ENCODE measurements at regions not wholly inside any gene's neighbourhood (a gene's known extent, or its start where the extent isn't known, plus 50 kb on each side); places are given as distances from the start of the nearest gene placed in this dataset.

DNA sequence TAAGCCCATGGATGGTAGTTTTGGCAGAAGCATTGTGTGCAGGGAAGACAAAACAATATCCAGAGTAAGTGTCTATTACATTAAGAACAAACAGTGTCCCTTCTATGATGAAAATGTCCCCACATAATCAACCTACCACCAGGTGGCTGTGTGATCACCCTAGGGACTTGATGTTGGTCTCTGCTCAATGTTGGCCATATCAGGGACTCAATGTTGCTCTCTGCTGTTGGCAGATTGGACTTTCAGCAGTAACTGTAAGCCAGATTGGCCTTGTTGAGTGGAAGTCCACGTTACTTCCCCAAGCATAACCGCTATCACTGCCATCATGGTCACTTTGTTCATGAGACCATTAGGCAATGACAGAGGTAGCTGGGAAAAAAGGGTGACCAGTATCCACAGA lies 52.8 kb upstream of the PRSS3 start:
- no peak overlapping the region for H3T11ph ChIP-seq (ENCODE audit: low read length)
- no peak overlapping the region for H3K14ac ChIP-seq (ENCODE audit: insufficient read depth, low read length)
- H3K4ac ChIP-seq (ENCODE audit: low read depth, low read length), result no peak overlapping the region
- H2AK5ac ChIP-seq (ENCODE audit: insufficient read length, low read length), result no peak overlapping the region
- no peaks in the 10 kb centered on the region for H3K23me2 ChIP-seq (ENCODE audit: insufficient read length, low read depth, low read length, poor library complexity, severe bottlenecking)
- H2AFZ ChIP-seq (ENCODE audit: low read length), result no peak overlapping the region
- H3K36me3 Mint-ChIP-seq (ENCODE audit: insufficient read depth in 1 of 3, low read depth in 3 of 3), result no peaks in the 10 kb centered on the region
- no peaks in the 10 kb centered on the region for H3K4me1 ChIP-seq (ENCODE audit: insufficient read depth, low read length)
- no peak overlapping the region for H3K4me3 Mint-ChIP-seq
- H3K27ac ChIP-seq (ENCODE audit: insufficient read length, low read depth, low read length), result no peak overlapping the region
- H3K27ac Mint-ChIP-seq, result no peak overlapping the region
- no peak overlapping the region for H2BK20ac ChIP-seq (ENCODE audit: low read depth, low read length, poor library complexity, severe bottlenecking)
- no peak overlapping the region for H4K91ac ChIP-seq (ENCODE audit: insufficient read length, low read depth, low read length)
- no CpG with 5 or more reads among the region's 2 CpGs for WGBS (ENCODE audit: extremely low coverage, insufficient read length, low lambda C conversion rate)
- no peak overlapping the region for H2BK15ac ChIP-seq (ENCODE audit: low read depth, low read length)
- H4K5ac ChIP-seq (ENCODE audit: insufficient read length, low read depth, low read length), result no peak overlapping the region
- H3K27me3 Mint-ChIP-seq (ENCODE audit: low read depth), result no peaks in the 10 kb centered on the region; the same call in 1 of the 2 replicates
- H4K8ac ChIP-seq (replicated peaks; ENCODE audit: insufficient read length, low read depth, low read length), result no peak overlapping the region
- H2BK5ac ChIP-seq (ENCODE audit: insufficient read length, low read length), result no peak overlapping the region
- peaks cover 2 to 3% of the 10 kb centered on the region in 2 experiments for H3K4me1 Mint-ChIP-seq
- no peak overlapping the region for H3K9ac ChIP-seq (ENCODE audit: extremely low read depth, insufficient read length, low read length)
- TF ChIP-seq, protein P1, sequence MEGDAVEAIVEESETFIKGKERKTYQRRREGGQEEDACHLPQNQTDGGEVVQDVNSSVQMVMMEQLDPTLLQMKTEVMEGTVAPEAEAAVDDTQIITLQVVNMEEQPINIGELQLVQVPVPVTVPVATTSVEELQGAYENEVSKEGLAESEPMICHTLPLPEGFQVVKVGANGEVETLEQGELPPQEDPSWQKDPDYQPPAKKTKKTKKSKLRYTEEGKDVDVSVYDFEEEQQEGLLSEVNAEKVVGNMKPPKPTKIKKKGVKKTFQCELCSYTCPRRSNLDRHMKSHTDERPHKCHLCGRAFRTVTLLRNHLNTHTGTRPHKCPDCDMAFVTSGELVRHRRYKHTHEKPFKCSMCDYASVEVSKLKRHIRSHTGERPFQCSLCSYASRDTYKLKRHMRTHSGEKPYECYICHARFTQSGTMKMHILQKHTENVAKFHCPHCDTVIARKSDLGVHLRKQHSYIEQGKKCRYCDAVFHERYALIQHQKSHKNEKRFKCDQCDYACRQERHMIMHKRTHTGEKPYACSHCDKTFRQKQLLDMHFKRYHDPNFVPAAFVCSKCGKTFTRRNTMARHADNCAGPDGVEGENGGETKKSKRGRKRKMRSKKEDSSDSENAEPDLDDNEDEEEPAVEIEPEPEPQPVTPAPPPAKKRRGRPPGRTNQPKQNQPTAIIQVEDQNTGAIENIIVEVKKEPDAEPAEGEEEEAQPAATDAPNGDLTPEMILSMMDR (conservative IDR thresholded peaks at IDR 0.05), result peak; percentile 40; the same call in 2 of the 3 replicates
- no peak overlapping the region for H3K56ac ChIP-seq (ENCODE audit: insufficient read length, low read depth, low read length)
- no peak overlapping the region for H3K4me2 ChIP-seq (ENCODE audit: insufficient read depth, insufficient read length, low read length)
- H3K9me3 Mint-ChIP-seq, result peaks cover 0 to 3% of the 10 kb centered on the region in 2 experiments; a peak in 3 of 5 replicates
- no peaks in the 10 kb centered on the region for H3K9me3 ChIP-seq (ENCODE audit: control insufficient read depth, low read depth, low read length)
- H4K20me1 ChIP-seq (ENCODE audit: control insufficient read depth, insufficient read depth, insufficient read length), result no peaks in the 10 kb centered on the region
- no peaks in the 10 kb centered on the region for H3K79me1 ChIP-seq (ENCODE audit: insufficient read depth, low read depth, low read length, poor library complexity, severe bottlenecking)
- H2BK120ac ChIP-seq (ENCODE audit: low read depth, low read length, poor library complexity, severe bottlenecking), result no peak overlapping the region
- no peak for DNase-seq
- no peaks in the 10 kb centered on the region for H3K27me3 ChIP-seq (ENCODE audit: insufficient read depth, low read length)
- no peak overlapping the region for H2BK12ac ChIP-seq (ENCODE audit: insufficient read length, low read depth, low read length)
- no peaks in the 10 kb centered on the region for H3K79me2 ChIP-seq (ENCODE audit: insufficient read depth, low read length)
- H3K18ac ChIP-seq (ENCODE audit: insufficient read length, low read depth, low read length), result no peak overlapping the region
- H3K23ac ChIP-seq (ENCODE audit: insufficient read length, low read depth, low read length), result no peak overlapping the region
